Bronchial epithelial cell (primary cell): ENCODE measurements at regions not wholly inside any gene's neighbourhood (a gene's known extent, or its start where the extent isn't known, plus 50 kb on each side); places are given as distances from the start of the nearest gene placed in this dataset.

Experiments used
- DNase-seq: peaks from one replicate; pipeline ENCODE4 v3.0.0-alpha.2; 2010; ENCODE audit warnings: low read depth
- FAIRE-seq: peaks from 2 replicates; lab custom pipeline; 2011; peaks lifted over from hg19 to GRCh38; lab: Jason Lieb, UNC
- H3K27me3 ChIP-seq: 2 replicates; pipeline ENCODE4 v1.5.1; 2011; ENCODE audit warnings: low read length; ENCODE audit not compliant: control insufficient read depth, insufficient read depth
- H3K36me3 ChIP-seq: 2 replicates; pipeline ENCODE4 v1.5.1; 2011; ENCODE audit warnings: low read length; ENCODE audit not compliant: control insufficient read depth, insufficient read depth
- H3K4me3 ChIP-seq: 2 replicates; pipeline ENCODE4 v1.5.1; 2011; ENCODE audit warnings: mild to moderate bottlenecking, low read depth, low read length, control low read depth
- CTCF ChIP-seq: IDR thresholded peaks from 2 replicates; pipeline ENCODE4 v1.5.1; 2011; ENCODE audit warnings: mild to moderate bottlenecking, moderate library complexity, low read length, control low read depth, inconsistent platforms; ENCODE audit not compliant: insufficient read depth, severe bottlenecking

- FAIRE-seq (no peak), DNase-seq (no peak)
- no peak overlapping the region for H3K4me3 ChIP-seq
- TF ChIP-seq CTCF: no peak
- H3K36me3 ChIP-seq: no peaks in the 10 kb centered on the region
- H3K27me3 ChIP-seq: no peaks in the 10 kb centered on the region
Measured at GRCh38 chrX:69024161-69024736, 141.0 kb downstream of the PJA1 start.

GRCh38 chrX:69022430-69022829 lies 142.8 kb downstream of the PJA1 start:
- FAIRE-seq (no peak), DNase-seq (no peak)
- Histone ChIP-seq H3K27me3 (no peaks in the 10 kb centered on the region), H3K36me3 (no peaks in the 10 kb centered on the region), H3K4me3 (no peak overlapping the region)
- TF ChIP-seq CTCF: no peak

- FAIRE-seq: no peak
- no peak for TF ChIP-seq CTCF
- no peaks in the 10 kb centered on the region for H3K36me3 ChIP-seq
- no peak overlapping the region for H3K4me3 ChIP-seq
- no peak for DNase-seq
- no peaks in the 10 kb centered on the region for H3K27me3 ChIP-seq
Measured at GRCh38 chrX:69021141-69021960, 143.9 kb downstream of the PJA1 start.

DNA sequence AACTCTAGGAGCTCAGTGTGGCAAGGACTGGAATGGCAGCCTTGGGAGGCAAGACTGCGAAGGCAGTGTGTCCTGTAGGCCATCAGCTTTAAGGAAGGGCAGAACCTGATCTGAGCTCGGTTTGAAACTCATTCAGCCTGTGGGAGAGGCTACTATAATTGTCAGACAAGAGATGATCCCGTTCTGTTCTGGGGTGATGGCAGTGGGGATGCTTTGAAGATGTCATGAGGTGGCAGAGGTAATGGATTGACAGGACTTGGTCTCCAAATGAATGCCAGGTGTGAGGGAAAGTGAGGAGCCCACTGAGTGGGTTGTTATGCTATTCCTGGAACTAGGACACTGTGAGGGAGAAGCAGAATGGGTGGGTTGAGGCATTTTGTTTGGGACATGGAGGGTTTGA lies 144.9 kb downstream of the PJA1 start:
- Histone ChIP-seq H3K4me3 (no peak overlapping the region), H3K27me3 (no peaks in the 10 kb centered on the region), H3K36me3 (no peaks in the 10 kb centered on the region)
- FAIRE-seq: peak; percentile 7
- no peak for TF ChIP-seq CTCF
- no peak for DNase-seq

DNA sequence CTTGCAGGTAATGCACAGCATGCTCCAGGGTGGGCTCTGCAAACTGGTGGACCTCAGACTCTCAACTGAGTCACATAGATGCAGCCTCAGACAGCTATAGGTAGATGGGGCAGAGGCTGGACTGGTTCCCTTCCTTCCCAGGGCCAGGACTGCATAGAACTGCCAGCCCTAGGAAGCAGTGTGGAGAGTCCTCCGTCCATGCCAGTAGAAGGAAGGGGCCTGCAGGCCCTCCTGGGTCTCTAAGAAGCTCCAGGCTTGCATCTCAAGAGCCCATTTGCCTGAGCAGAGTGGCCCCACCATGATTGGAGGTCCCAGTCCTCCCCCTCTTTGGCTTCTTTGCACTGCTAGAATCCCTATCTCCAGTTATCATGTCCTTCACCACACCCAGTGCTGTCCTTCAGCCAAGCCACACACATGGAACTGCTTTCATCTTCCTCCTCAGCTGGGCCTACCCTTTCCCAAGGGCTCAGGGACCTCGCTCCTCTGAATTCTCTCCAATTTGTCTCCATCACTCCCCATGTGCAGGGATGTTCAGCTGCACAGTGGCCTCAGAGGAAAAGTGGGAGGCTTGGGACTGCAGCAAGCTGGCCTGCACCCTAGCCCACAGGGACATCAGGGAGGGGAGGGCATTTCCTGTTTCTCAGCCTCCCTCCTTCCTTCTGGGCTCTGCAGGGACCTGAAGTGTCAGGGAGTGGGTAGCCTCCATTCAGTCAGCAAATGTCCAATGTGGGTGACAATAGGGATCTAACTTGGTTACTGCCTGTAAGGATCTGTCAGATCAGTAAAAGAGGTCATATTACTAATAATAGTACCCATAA lies 146.0 kb downstream of the PJA1 start:
- DNase-seq (no peak), FAIRE-seq (no peak)
- Histone ChIP-seq H3K36me3 (no peaks in the 10 kb centered on the region), H3K27me3 (no peaks in the 10 kb centered on the region), H3K4me3 (no peak overlapping the region)
- TF ChIP-seq CTCF: no peak
